ENCODE measurements at regions not wholly inside any gene's neighbourhood (a gene's known extent, or its start where the extent isn't known, plus 50 kb on each side); places are given as distances from the start of the nearest gene placed in this dataset.

- no peak for DNase-seq (ENCODE audit: extremely low spot score)
- no peak for TF ChIP-seq BHLHE40 (IDR thresholded peaks at IDR 0.05; ENCODE audit: borderline replicate concordance)
- no peak for TF ChIP-seq L3MBTL2 (conservative IDR thresholded peaks at IDR 0.05)
- TF ChIP-seq FOXK2 (IDR thresholded peaks at IDR 0.05) = no peak
- TF ChIP-seq SP1 (IDR thresholded peaks at IDR 0.05) = no peak
- TF ChIP-seq NFRKB (IDR thresholded peaks at IDR 0.05) = no peak
- TF ChIP-seq, protein P1, sequence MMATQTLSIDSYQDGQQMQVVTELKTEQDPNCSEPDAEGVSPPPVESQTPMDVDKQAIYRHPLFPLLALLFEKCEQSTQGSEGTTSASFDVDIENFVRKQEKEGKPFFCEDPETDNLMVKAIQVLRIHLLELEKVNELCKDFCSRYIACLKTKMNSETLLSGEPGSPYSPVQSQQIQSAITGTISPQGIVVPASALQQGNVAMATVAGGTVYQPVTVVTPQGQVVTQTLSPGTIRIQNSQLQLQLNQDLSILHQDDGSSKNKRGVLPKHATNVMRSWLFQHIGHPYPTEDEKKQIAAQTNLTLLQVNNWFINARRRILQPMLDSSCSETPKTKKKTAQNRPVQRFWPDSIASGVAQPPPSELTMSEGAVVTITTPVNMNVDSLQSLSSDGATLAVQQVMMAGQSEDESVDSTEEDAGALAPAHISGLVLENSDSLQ (IDR thresholded peaks at IDR 0.05) = no peak
- no peak for TF ChIP-seq LEF1 (IDR thresholded peaks at IDR 0.05; ENCODE audit: borderline replicate concordance)
- no peak for TF ChIP-seq SUZ12 (IDR thresholded peaks at IDR 0.05)
- ChIA-PET CTCF (no interaction called here), POLR2A (no interaction called here)
These were observed 502.1 kb upstream of the B3GAT1 start for GRCh38 chr11:134913999-134914590.

GRCh38 chr11:134913391-134913790, 501.3 kb upstream of the B3GAT1 start:
- TF ChIP-seq LEF1 (IDR thresholded peaks at IDR 0.05; ENCODE audit: borderline replicate concordance) = no peak
- TF ChIP-seq L3MBTL2 (conservative IDR thresholded peaks at IDR 0.05) = no peak
- TF ChIP-seq CTBP1 (IDR thresholded peaks at IDR 0.05; ENCODE audit: borderline replicate concordance) = no peak
- TF ChIP-seq SUZ12 (IDR thresholded peaks at IDR 0.05) = no peak
- TF ChIP-seq ZNF384 (IDR thresholded peaks at IDR 0.05) = no peak
- no peak for TF ChIP-seq ARNT (IDR thresholded peaks at IDR 0.05)
- no peak for TF ChIP-seq NFRKB (IDR thresholded peaks at IDR 0.05)
- no peak for TF ChIP-seq ELF4 (IDR thresholded peaks at IDR 0.05)
- TF ChIP-seq SP1 (IDR thresholded peaks at IDR 0.05) = no peak
- TF ChIP-seq, protein P1 (IDR thresholded peaks at IDR 0.05) = no peak
- no peak for TF ChIP-seq TARDBP (IDR thresholded peaks at IDR 0.05)
- TF ChIP-seq FOXM1 (IDR thresholded peaks at IDR 0.05; ENCODE audit: borderline replicate concordance) = no peak
- TF ChIP-seq FOXK2 (IDR thresholded peaks at IDR 0.05) = no peak
- no peak for TF ChIP-seq HDGF (IDR thresholded peaks at IDR 0.05; ENCODE audit: borderline replicate concordance)
- no peak for TF ChIP-seq FOXA1 (IDR thresholded peaks at IDR 0.05)
- TF ChIP-seq BHLHE40 (IDR thresholded peaks at IDR 0.05; ENCODE audit: borderline replicate concordance) = no peak
- ChIA-PET POLR2A (no interaction called here), CTCF (no interaction called here)
- DNase-seq (ENCODE audit: extremely low spot score) = no peak

DNA sequence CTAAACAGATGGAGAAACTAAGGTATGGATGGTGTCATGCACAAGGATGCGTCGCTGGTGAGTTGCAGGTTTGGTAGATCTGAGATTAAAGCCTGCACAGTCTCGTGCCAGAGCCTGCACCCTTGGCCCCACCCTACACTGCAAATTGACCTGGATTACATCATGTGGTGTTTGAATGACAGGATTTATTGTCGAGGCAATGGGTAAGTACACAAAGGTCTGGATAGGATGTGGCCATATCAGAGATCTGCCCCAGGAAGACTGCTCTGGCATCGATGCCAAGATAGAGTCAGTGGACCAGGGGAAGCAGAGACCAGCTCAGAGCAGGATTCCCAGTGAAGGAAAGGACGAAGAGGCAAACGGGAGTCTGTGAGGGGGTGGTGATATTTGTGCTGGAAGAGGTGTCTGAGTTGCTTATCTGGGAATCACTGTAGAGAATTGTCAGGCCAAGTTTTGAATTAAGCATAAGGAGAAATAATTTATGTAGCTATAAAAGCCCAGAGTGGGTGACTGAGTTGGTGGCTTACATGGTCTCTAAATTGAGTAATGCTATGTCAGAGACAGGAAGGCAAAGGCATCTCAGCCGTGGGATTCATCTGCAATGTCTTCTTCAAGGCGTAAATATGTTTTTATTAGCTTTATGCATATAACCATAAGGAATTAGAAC, 499.6 kb upstream of the B3GAT1 start:
- ChIA-PET CTCF (no interaction called here), POLR2A (no interaction called here)
- no peak for DNase-seq (ENCODE audit: extremely low spot score)
- no peak for TF ChIP-seq LEF1 (IDR thresholded peaks at IDR 0.05; ENCODE audit: borderline replicate concordance)

DNA sequence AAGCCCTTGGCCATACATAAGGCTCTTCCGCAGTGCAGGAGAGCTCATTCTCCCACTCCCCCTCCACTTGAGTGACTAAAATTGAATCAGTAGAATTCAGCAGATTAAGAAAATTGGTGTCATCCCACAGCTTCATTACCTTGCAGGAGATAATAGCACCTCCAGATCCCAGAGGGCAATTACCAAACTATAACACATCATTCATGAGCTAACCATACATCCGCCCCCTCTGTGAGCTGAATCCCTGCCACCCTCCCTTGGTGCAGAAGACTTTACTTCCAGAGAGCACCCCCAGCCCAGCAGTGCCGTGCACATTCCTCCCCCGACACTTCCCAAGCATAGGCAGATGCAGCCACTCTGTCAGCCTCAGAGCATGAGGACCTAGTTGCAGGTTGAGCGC, 496.5 kb upstream of the B3GAT1 start:
- ChIA-PET CTCF (no interaction called here), POLR2A (no interaction called here)
- no peak for DNase-seq (ENCODE audit: extremely low spot score)
- no peak for TF ChIP-seq NFRKB (IDR thresholded peaks at IDR 0.05)
- no peak for TF ChIP-seq BHLHE40 (IDR thresholded peaks at IDR 0.05; ENCODE audit: borderline replicate concordance)
- TF ChIP-seq FOXM1 (IDR thresholded peaks at IDR 0.05; ENCODE audit: borderline replicate concordance) = no peak
- TF ChIP-seq, protein P1 (IDR thresholded peaks at IDR 0.05) = no peak
- no peak for TF ChIP-seq ELF4 (IDR thresholded peaks at IDR 0.05)
- TF ChIP-seq L3MBTL2 (conservative IDR thresholded peaks at IDR 0.05) = no peak
- no peak for TF ChIP-seq SUZ12 (IDR thresholded peaks at IDR 0.05)
- no peak for TF ChIP-seq HDGF (IDR thresholded peaks at IDR 0.05; ENCODE audit: borderline replicate concordance)
- TF ChIP-seq SP1 (IDR thresholded peaks at IDR 0.05) = no peak
- no peak for TF ChIP-seq FOXK2 (IDR thresholded peaks at IDR 0.05)
- TF ChIP-seq CTBP1 (IDR thresholded peaks at IDR 0.05; ENCODE audit: borderline replicate concordance) = no peak

DNA sequence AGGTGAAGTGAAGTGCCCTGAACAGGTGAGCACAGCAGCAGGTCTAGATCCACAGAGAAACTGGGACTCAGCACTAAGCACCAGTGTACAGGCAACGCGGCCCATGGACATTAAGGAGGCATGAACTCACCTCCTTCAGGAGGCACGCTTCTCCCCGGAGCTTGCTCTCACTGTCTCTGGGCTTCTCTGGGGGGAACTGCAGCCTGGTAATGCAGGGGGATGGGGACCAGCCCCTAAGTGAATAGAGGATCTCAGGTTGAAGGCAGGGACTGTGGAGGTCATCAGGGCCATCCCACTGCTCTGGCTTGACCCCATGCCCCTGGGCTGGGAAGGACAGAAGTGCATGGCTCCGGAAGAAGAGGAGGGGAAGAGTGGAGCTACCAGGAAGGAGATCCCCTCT, 495.6 kb upstream of the B3GAT1 start:
- no peak for DNase-seq (ENCODE audit: extremely low spot score)
- ChIA-PET POLR2A (no interaction called here), CTCF (no interaction called here)

DNA sequence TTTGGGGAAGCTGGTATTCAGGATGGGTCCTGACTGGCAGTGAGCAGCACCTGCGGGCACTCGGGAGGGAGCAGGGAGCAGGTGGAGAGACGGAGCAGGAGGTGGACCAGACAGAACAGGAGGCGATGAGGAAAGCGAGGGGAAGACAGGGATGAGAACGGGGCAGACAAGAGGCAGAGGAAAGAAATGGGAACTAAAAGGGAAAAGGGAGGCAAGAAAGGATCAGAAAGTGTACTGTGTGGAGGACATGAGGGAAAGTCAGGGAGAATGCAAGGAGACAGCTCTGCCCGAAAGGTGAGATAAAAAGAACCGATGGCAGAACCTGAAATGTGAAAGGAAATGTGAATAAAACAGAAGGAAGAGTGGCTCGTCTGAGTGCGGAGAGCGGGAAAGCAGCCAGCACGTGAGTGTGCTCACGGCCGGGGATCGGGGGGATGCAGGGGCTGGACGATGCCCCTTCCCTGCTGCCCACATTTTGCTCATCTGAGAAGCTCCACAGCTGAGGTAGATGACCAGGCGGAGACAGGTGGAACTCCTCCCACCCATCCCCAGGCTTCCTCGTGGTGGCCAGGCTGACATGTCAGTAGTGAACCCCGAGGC, 494.4 kb upstream of the B3GAT1 start:
- TF ChIP-seq HDGF (IDR thresholded peaks at IDR 0.05; ENCODE audit: borderline replicate concordance) (no peak), FOXK2 (IDR thresholded peaks at IDR 0.05) (no peak), LEF1 (IDR thresholded peaks at IDR 0.05; ENCODE audit: borderline replicate concordance) (no peak), FOXM1 (IDR thresholded peaks at IDR 0.05; ENCODE audit: borderline replicate concordance) (no peak), FOXA1 (IDR thresholded peaks at IDR 0.05) (no peak), TARDBP (IDR thresholded peaks at IDR 0.05) (no peak), BHLHE40 (IDR thresholded peaks at IDR 0.05; ENCODE audit: borderline replicate concordance) (no peak), CTBP1 (IDR thresholded peaks at IDR 0.05; ENCODE audit: borderline replicate concordance) (no peak), ELF4 (IDR thresholded peaks at IDR 0.05) (no peak), NFRKB (IDR thresholded peaks at IDR 0.05) (no peak), ARNT (IDR thresholded peaks at IDR 0.05) (no peak), SUZ12 (IDR thresholded peaks at IDR 0.05) (no peak)
- POLR2A ChIA-PET = no interaction called here
- CTCF ChIA-PET = no interaction called here
- DNase-seq (ENCODE audit: extremely low spot score) = no peak

More for the DNA sequence above, 495.6 kb upstream of the B3GAT1 start:
- TF ChIP-seq, protein P1 (IDR thresholded peaks at IDR 0.05) = no peak
- no peak for TF ChIP-seq TARDBP (IDR thresholded peaks at IDR 0.05)
- TF ChIP-seq ARNT (IDR thresholded peaks at IDR 0.05) = no peak
- no peak for TF ChIP-seq ELF4 (IDR thresholded peaks at IDR 0.05)
- TF ChIP-seq NFRKB (IDR thresholded peaks at IDR 0.05) = no peak
- no peak for TF ChIP-seq HDGF (IDR thresholded peaks at IDR 0.05; ENCODE audit: borderline replicate concordance)
